Liver (tissue), 2 donors: ENCODE measurements at regions not wholly inside any gene's neighbourhood (a gene's known extent, or its start where the extent isn't known, plus 50 kb on each side); places are given as distances from the start of the nearest gene placed in this dataset.

Experiments used
- TF ChIP-seq, protein P1 (sequence below): fragments of 150-350 bp; IDR thresholded peaks from 2 replicates; pipeline ENCODE4 v1.5.1; 2017; ENCODE audit warnings: improper control_type of control experiment, low read depth, low read length; ENCODE audit not compliant: missing input control
- TF ChIP-seq, protein P2 (sequence below): IDR thresholded peaks from 2 replicates; pipeline ENCODE4 v1.6.1; 2016; ENCODE audit warnings: antibody characterized with exemption
- donor health status: healthy.

DNA sequence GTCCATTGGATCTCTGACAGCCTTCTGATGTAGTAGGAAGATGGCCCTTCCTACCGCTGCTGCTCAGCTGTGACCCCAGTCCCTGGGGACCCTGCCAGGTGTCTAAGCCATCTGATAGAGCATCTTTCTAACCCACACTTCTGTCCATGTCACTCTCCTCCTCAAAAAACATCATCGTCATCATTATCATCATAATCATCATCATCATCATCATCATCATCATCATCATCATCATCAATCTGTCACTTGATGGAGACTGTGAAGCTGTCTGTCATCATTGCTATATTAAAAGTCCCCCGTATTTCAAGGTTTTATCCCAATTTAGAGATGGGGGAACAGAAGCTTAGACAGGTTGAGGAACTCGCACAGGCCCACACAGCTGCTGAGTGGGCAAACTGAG lies 75.1 kb upstream of the SLC6A11 start:
- TF ChIP-seq, protein P1, sequence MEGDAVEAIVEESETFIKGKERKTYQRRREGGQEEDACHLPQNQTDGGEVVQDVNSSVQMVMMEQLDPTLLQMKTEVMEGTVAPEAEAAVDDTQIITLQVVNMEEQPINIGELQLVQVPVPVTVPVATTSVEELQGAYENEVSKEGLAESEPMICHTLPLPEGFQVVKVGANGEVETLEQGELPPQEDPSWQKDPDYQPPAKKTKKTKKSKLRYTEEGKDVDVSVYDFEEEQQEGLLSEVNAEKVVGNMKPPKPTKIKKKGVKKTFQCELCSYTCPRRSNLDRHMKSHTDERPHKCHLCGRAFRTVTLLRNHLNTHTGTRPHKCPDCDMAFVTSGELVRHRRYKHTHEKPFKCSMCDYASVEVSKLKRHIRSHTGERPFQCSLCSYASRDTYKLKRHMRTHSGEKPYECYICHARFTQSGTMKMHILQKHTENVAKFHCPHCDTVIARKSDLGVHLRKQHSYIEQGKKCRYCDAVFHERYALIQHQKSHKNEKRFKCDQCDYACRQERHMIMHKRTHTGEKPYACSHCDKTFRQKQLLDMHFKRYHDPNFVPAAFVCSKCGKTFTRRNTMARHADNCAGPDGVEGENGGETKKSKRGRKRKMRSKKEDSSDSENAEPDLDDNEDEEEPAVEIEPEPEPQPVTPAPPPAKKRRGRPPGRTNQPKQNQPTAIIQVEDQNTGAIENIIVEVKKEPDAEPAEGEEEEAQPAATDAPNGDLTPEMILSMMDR, result no peak
- TF ChIP-seq, protein P2, sequence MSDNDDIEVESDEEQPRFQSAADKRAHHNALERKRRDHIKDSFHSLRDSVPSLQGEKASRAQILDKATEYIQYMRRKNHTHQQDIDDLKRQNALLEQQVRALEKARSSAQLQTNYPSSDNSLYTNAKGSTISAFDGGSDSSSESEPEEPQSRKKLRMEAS, result no peak
